ENCODE measurements at regions not wholly inside any gene's neighbourhood (a gene's known extent, or its start where the extent isn't known, plus 50 kb on each side); places are given as distances from the start of the nearest gene placed in this dataset.
"Not testable (repeated sequence)": the region's sequence is repeated elsewhere in the genome, so short reads cannot be mapped to it uniquely, and the experiment has no call there.

DNA sequence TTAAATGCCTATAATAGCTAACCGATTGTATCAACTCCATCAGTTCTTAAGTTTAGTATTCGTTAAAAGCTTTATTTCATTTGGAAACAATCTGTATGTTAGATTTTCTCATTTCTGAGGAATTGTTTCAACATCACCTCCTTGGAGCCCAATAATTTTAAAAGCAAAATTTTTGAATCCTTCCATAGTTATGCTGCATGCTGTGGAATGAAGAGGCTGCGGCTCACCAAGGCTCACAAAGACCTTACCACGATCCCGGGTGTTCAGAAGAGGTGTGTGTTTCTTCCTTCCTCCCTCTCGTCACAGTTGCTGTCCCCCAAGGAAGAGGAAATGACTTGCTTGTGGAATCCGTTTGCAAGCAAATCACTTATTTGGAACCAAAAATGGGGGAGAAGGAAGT is 143.8 kb downstream of the FGF1 start:
- no peak for DNase-seq

DNA sequence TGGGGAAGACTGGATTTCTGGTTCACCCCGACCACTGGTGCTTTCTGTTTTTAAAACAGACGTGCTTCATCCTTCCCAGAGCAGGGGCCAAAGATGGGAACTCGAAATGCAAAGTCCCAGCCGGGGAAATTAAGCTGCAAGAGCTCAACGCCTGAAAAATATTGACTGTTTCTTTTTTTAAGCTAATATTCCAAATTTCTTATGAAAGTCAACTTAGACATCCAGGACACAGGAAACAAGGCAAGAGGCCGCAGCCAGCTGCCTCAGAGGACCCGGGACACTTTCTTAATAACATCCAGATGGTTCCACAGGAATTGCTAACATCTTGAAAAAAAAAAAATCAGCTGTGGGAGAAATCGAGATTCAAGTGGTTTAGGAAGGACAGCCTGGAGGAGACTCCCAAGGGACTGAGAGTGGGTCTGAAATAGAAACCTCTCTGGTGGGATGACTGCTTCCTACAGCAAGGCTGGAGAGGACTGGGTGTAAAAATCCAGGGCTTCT is 144.9 kb downstream of the FGF1 start:
- DNase-seq, result no peak

DNA sequence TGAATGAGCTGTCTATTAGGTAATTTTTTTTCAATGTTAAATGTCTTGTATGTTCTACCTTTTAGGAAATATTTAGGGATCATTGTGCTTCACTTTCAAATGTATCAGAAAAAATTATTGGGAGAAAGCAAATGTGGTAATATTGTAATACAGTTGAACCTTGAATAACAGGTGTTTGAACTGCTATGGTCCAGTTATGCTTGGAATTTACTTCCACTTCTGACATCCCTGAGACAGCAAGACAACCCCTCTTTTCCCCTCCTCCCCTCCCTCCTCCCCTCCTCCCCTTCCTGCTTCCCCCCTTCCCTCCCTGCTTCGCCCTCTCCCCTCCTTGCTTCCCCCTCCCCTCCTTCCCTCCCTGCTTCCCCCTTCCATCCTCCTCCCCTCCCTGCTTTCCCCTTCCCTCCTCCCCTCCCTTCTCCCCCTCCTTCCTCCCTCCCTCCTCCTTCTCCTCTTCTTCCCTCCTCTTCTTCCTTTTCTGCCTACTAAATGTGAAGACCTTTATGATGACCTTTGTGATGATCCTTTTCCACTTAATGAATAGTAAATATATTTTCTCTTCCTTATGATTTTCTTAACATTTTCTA is 146.6 kb downstream of the FGF1 start:
- DNase-seq, result no peak

DNA sequence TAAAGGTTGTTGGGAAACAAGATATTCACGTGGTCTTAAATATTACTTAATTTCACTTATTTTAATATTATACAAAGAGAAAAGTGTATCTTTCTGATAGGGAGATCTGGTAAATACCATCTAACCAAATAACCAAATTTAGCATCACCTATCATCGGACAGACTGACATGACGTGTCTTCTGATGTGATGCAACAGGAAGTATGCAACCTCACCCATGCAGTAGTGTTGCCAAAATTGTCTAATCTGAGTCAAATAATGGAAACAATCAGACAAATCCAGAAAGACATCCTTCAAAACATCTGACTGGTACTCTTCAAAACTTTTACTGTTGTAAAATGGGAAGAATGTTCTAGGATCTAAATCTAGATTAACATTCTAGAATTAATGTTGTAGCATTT is 148.0 kb downstream of the FGF1 start:
- DNase-seq, result no peak

DNA sequence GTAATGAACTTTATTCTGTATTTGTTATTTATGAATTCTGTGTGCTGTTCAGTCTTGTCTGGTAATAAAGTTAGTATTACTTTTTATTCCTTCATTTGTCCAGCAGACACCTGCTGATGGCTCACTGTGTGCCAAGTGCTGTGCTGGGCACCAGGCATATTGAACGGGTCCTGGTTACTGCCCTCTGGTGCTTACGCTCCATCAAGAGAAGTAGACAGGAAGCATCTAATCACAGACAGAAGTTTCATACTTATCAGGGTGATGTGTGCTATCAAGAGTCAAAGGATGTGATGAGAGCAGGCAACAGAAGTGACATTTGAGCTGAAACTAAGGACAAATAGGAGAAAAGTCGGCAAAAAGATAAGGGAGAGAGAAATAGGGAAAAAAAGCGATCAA is 153.1 kb downstream of the FGF1 start:
- DNase-seq, result no peak

GRCh38 chr5:142531977-142532780 is 153.7 kb downstream of the FGF1 start:
- DNase-seq, result no peak

- DNase-seq, result no peak
Measured at GRCh38 chr5:142530904-142531303, 155.0 kb downstream of the FGF1 start.

DNA sequence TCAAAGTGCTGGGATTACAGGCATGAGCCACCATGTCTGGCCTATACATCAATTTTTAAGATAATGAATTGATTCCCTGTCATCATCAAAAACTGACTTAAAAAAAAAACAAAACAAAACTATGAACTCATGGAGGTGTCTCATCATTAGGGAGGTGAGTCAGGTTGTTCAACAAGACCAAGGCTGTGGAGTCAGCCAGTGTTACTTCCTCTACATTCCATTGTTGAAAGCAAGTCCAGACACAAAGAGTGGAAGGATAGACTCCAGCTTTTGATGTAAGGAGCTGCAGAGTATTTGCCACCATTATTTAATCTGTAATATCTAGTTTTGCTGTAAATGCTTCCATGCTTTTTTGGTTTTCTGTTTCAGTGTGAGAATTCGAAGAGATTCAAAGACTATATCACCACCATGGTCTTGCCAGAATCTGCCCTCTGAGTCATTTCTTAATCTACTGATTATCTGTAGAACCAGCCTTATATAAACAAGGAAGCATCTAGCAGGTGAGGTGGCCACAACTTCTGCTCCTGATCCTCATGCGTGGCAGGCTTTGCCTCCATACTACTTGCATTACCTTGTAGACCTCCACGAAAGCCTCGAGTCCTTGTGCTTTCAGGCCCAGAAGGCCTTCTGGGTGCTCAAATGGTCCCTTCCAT is 156.1 kb downstream of the FGF1 start:
- no peak for DNase-seq

DNA sequence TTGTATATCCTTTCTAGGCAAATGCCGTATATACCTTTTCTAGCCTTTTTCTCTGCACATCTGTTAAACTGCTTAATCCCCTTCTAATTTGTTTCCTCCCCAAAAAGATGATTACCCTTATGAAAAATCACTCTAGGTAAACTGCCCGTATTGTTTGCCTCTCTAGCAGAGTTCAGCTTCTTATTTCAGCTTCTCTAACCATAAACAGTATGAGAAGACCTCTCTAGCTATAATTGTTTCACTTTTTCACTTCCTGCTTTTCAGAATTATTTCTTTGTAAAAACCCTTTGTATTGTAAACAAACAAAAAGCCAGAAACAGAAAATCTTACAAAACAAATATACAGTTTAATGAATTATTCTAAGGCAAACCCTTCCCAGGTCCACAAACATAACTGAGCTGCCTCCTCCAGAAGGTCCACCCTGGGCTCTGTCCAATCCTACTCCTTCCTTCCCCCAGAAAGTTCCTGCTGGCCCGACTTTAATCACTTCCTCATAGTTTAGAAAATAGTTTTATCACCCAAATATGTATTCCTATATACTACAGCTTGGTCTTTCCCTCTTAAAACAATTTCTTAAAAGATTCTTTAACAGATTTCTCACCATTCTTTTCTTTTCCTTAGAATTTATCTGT is 158.1 kb downstream of the FGF1 start:
- DNase-seq, result no peak

GRCh38 chr5:142527234-142527633 is 158.7 kb downstream of the FGF1 start:
- no peak for DNase-seq

GRCh38 chr5:142522983-142523382 is 162.9 kb downstream of the FGF1 start:
- no peak for DNase-seq

GRCh38 chr5:142521706-142522105 is 164.2 kb downstream of the FGF1 start:
- no peak for DNase-seq

GRCh38 chr5:142520885-142521284 is 165.0 kb downstream of the FGF1 start:
- no peak for DNase-seq

GRCh38 chr5:142519913-142520312 is 166.0 kb downstream of the FGF1 start:
- DNase-seq, result not testable (repeated sequence)

- DNase-seq, result no peak
Measured at GRCh38 chr5:142517840-142518239, 168.1 kb downstream of the FGF1 start.

- DNase-seq, result no peak
Measured at GRCh38 chr5:142516732-142517131, 169.2 kb downstream of the FGF1 start.

- no peak for DNase-seq
Measured at GRCh38 chr5:142515036-142515435, 170.9 kb downstream of the FGF1 start.

DNA sequence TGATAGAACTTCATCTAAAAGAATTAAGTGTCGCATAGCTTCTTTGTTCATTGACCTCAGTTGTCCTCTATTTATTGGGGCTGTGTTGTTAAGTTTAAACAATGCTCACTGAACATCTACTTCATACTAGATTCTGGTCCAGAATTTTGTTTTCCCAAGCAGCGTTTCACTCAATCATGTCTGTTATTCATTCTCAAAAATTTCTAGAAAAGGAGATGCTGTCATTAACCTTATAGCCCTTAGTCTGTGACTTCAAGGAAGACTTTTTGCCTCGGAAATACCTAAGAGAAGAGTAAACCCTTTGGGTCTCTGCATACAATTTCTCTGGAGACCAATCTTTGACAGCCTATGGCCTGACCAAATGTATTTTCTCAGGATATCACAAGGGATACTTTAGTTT is 171.7 kb downstream of the FGF1 start:
- DNase-seq, result no peak

GRCh38 chr5:142512043-142513042 is 173.5 kb downstream of the FGF1 start:
- no peak for DNase-seq

DNA sequence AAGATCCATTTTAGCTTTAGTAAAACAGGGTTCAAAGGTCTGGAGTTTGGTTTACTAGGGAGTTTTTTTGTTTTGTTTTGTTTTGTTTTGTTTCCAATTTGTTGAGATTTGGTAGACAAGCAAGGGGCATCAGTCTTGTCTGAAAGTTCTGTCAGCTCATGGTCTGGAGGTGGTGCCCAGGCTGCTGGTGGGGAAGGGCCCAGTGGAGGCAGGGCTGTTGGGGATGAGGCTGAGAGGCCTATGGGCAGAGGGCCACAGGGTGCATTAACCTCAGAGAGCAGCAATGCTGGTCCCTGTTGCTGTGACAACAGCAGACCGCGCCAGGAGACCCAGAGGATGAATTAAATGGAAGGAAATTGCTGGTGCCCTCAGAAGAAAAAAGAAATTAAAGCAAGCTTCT is 174.5 kb downstream of the FGF1 start:
- DNase-seq, result no peak

DNA sequence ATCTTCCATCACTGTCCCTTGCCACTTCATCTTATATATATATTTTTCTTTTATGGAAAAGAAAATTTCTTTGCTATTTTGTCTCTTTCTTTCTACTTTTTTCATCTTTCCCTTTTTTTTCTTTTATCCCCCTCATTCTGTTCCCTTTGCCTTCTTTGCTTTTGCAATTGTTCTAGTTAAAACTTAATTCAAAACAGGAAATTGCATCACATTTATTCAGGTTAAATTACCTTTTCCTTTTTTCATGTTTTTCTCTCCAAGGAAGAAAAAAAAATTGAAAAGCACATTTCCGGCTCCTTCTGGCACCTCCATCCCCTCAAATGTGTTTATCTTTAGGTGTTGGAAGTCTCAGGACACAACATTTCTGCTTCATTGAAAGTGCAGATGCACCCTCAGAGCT is 176.9 kb downstream of the FGF1 start:
- no peak for DNase-seq

DNA sequence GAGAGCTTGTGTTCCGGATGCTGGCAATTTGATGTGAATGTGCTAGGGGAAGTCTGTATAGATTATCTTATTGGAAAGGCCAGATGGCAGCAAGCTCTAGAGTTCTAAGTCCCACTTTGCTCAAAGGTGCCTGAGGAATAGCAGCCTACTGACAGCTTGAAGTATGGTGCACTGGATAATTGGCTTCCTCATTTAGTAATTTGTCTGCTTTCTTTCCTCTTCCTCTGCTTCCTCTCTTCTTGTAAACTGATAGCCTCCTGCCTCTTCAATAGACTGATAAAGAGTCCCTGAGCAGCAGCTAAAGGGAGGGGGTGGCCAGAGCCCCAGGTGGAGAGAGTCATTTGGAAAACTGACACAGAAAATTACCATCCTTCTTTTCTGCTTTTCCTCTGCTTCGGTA is 177.3 kb downstream of the FGF1 start:
- no peak for DNase-seq
